GM10248 (cell line): ENCODE measurements at regions not wholly inside any gene's neighbourhood (a gene's known extent, or its start where the extent isn't known, plus 50 kb on each side); places are given as distances from the start of the nearest gene placed in this dataset.

ENCODE experiments used
- CTCF ChIA-PET: fragments of 300-600 bp; sonication (Branson Sonifier 250); formaldehyde crosslinking; extraction: SDS; loops from one replicate; lab custom pipeline; 2021; ENCODE audit warnings: antibody characterized with exemption; lab: Yijun Ruan, JAX
- POLR2A ChIA-PET: fragments of 350-650 bp; sonication (Branson Sonifier 250); formaldehyde crosslinking; extraction: SDS; loops from one replicate; lab custom pipeline; 2020; ENCODE audit warnings: antibody characterized with exemption; lab: Yijun Ruan, JAX
- DNase-seq: peaks from one replicate; pipeline ENCODE4 v3.0.0; 2012; ENCODE audit errors: extremely low spot score
- CTCF ChIP-seq: IDR thresholded peaks from 2 replicates; pipeline ENCODE4 v1.5.1; 2012; ENCODE audit warnings: mild to moderate bottlenecking, low read depth; ENCODE audit errors: extremely low read depth, missing control alignments, control extremely low read depth

GRCh38 chr5:53340956-53341750, 139.3 kb upstream of the FST start:
- no peak for DNase-seq
- no peak for TF ChIP-seq CTCF
- CTCF ChIA-PET, result no interaction called here
- POLR2A ChIA-PET, result no interaction called here

GRCh38 chr5:53342236-53342635, 138.2 kb upstream of the FST start:
- POLR2A ChIA-PET, result no interaction called here
- CTCF ChIA-PET, result no interaction called here
- no peak for DNase-seq
- no peak for TF ChIP-seq CTCF

DNA sequence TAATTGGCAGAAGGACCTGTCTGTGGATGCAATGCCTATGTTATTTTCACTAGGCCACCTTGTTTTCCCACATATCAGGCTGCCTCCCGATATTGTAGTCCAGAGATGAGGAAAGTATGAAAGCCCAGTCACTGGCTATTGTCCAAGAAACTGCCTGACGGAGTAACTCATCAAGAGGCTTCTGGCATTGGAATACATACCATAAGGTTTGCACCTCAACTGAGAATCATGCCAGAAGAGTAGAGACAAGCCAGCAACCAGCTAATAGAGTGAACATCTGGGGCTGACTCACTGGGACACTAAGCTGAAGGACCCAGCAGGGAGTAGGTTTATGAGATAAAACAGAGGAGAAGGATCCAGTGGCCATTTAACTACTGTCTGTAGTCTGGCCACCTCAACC, 137.2 kb upstream of the FST start:
- POLR2A ChIA-PET, result no interaction called here

DNA sequence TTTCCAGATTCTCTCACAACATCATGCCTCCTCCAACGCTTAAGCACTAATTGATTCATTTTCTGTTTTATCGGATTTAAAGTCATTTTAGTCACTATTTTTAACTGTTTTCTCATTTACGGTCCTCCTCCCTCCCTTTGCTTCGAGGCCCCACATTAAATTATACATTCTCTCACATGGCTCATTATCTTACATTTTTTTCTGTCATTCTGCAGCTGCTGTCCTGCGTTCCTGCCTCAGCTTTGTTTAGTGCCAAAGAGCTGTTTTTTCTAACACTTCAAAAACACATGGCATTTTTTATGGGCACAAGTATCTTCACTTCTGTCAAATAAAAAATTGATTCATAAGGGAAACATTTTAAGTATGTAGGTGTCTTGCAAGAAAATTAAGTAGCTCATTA, 130.1 kb upstream of the FST start:
- ChIA-PET POLR2A (no interaction called here), CTCF (no interaction called here)
- no peak for TF ChIP-seq CTCF
- DNase-seq, result no peak

More for the DNA sequence above, 137.2 kb upstream of the FST start:
- CTCF ChIA-PET, result no interaction called here
- DNase-seq, result no peak
- no peak for TF ChIP-seq CTCF

DNA sequence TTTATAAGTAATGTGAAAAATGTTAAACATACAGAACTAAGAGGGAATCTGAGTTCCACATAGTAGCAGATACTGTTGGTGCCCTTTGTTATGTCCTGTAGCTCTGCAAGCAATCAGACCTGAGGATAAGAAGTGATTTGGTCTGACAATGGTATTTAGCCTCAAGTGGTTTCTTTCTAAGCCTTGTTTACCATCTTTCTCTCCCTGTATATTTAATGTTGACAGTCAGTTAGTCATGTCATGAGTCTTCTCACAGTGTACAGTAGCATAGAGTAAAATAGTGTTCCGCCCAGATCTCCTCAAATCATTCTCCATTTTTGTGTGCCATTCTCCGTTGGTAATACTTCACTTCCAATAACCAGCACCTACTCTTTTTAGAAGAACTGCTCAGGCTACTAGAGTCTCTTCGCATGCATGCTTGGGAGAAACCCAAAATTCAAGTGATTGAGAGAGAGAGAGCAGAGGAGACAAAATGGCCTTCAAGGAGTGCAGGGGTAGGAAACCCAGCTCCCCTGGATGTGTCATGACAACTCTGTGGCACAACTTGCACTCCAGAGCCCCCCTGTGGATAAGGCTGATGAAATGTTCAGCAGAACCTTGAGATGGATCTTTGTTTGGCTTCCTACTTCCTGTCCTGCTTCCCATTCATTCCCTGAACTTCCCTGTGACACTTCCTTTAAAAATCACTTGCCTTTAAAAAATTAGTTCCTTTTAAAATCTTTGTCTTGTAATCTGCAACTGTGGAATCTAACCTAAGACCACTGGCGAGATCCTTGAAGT, 129.2 kb upstream of the FST start:
- POLR2A ChIA-PET, result no interaction called here
- no peak for TF ChIP-seq CTCF
- no peak for DNase-seq
- CTCF ChIA-PET, result no interaction called here

DNA sequence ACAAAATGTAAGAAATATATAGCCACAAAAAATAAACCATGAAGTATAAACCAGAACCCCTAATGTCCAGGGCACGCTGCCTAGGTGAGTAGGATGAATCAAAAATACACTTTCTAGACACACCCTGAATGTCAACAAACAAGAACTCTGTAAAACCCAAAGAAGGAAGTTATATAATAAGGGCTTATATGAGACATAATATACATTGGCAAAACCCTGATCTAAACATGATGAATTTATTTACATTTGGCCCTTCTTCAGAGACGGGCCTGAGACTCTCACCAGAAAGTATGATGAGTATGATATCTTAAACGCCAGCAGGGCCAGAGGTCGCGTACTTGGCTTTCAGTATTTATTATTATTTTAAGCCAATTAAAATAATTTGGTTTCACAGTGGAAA, 125.1 kb upstream of the FST start:
- DNase-seq, result no peak
- CTCF ChIA-PET, result interaction anchor here (1.2 kb wide), 1 partner anchor 12 kb away, joined by 4 read pairs; no protein-coding TSS in a partner anchor
- POLR2A ChIA-PET, result no interaction called here
- no peak for TF ChIP-seq CTCF
